HepG2 (cell line): ENCODE measurements at regions not wholly inside any gene's neighbourhood (a gene's known extent, or its start where the extent isn't known, plus 50 kb on each side); places are given as distances from the start of the nearest gene placed in this dataset.

Experiments used
- CTCF ChIP-seq: sonication (generic); formaldehyde crosslinking; IDR thresholded peaks from 2 replicates; pipeline ENCODE4 v1.5.0; 2020; ENCODE audit warnings: mild to moderate bottlenecking, missing genetic modification reagents, moderate library complexity
- POLR2AphosphoS5 ChIP-seq: IDR thresholded peaks from 2 replicates; pipeline ENCODE4 v1.6.1; 2012; ENCODE audit warnings: low read depth, low read length
- REST ChIP-seq, 2 experiments: IDR thresholded peaks; 2 replicates each; pipeline ENCODE4 v1.6.1; 2011 to 2012; ENCODE audit warnings: low read length in 2 of 2, borderline replicate concordance in 1 of 2, low read depth in 1 of 2, mild to moderate bottlenecking in 1 of 2, moderate library complexity in 1 of 2
- SMC3 ChIP-seq: IDR thresholded peaks from 2 replicates; pipeline ENCODE4 v1.6.1; 2011; ENCODE audit warnings: low read length, improper control_type of control experiment
- TF ChIP-seq, protein P1 (sequence below): sonication (generic); formaldehyde crosslinking; IDR thresholded peaks from 2 replicates; pipeline ENCODE4 v1.8.1; 2023; ENCODE audit warnings: missing genetic modification reagents, inconsistent platforms, borderline replicate concordance

GRCh38 chr2:235244255-235245220 is 249.3 kb upstream of the AGAP1 start:
- TF ChIP-seq POLR2AphosphoS5 = no peak
- TF ChIP-seq CTCF (CRISPR knock-in tag) = no peak
- TF ChIP-seq, protein P1, sequence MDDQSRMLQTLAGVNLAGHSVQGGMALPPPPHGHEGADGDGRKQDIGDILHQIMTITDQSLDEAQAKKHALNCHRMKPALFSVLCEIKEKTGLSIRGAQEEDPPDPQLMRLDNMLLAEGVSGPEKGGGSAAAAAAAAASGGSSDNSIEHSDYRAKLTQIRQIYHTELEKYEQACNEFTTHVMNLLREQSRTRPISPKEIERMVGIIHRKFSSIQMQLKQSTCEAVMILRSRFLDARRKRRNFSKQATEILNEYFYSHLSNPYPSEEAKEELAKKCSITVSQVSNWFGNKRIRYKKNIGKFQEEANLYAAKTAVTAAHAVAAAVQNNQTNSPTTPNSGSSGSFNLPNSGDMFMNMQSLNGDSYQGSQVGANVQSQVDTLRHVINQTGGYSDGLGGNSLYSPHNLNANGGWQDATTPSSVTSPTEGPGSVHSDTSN = no peak
- no peak for TF ChIP-seq SMC3
- TF ChIP-seq REST (IDR thresholded peaks at IDR 0.05; ENCODE audit: borderline replicate concordance in 1 of 2, low read depth in 1 of 2, low read length in 2 of 2) = no peak
